NB4 (cell line): ENCODE measurements at regions not wholly inside any gene's neighbourhood (a gene's known extent, or its start where the extent isn't known, plus 50 kb on each side); places are given as distances from the start of the nearest gene placed in this dataset.

ENCODE experiments used
- CTCF ChIP-seq: IDR thresholded peaks from one replicate; pipeline ENCODE4 v1.5.1; 2012; ENCODE audit warnings: low read depth, low read length
- POLR2A ChIP-seq: IDR thresholded peaks from 2 replicates; pipeline ENCODE4 v1.6.1; 2011; ENCODE audit warnings: mild to moderate bottlenecking; ENCODE audit not compliant: insufficient read length; ENCODE audit errors: extremely low read depth

- TF ChIP-seq POLR2A, result no peak
- TF ChIP-seq CTCF, result no peak
These were observed 279.4 kb upstream of the SPTLC3 start for GRCh38 chr20:12729326-12729725.
